GM06990 (cell line): ENCODE measurements at regions not wholly inside any gene's neighbourhood (a gene's known extent, or its start where the extent isn't known, plus 50 kb on each side); places are given as distances from the start of the nearest gene placed in this dataset.

ENCODE experiments used
- DNase-seq: peaks from one replicate; pipeline ENCODE4 v3.0.0-alpha.2; 2011; ENCODE audit not compliant: insufficient read length; ENCODE audit errors: extremely low read depth
- H3K27me3 ChIP-seq: replicated peaks from 2 replicates; pipeline ENCODE4 v1.6.0; 2011; ENCODE audit warnings: low read length; ENCODE audit not compliant: control insufficient read depth, insufficient read depth
- H3K36me3 ChIP-seq: 2 replicates; pipeline ENCODE4 v1.5.1; 2011; ENCODE audit warnings: low read length; ENCODE audit not compliant: control insufficient read depth, insufficient read depth
- H3K4me3 ChIP-seq: replicated peaks from 2 replicates; pipeline ENCODE4 v1.5.1; 2011; ENCODE audit warnings: low read depth, mild to moderate bottlenecking, control low read depth, low read length
- CTCF ChIP-seq: IDR thresholded peaks from 2 replicates; pipeline ENCODE4 v1.5.1; 2011; ENCODE audit warnings: low read length, control low read depth, mild to moderate bottlenecking, inconsistent platforms; ENCODE audit not compliant: insufficient read depth, poor library complexity, severe bottlenecking

- H3K36me3 ChIP-seq: no peaks in the 10 kb centered on the region
- no peak overlapping the region for H3K4me3 ChIP-seq
- DNase-seq: no peak
- H3K27me3 ChIP-seq: no peaks in the 10 kb centered on the region
- no peak for TF ChIP-seq CTCF
These were observed 55.0 kb upstream of the ZNF469 start for GRCh38 chr16:88327561-88328312.

GRCh38 chr16:88328313-88328980 is 54.3 kb upstream of the ZNF469 start:
- no peak for TF ChIP-seq CTCF
- no peak overlapping the region for H3K4me3 ChIP-seq
- no peak for DNase-seq

GRCh38 chr16:88329726-88330700 is 52.7 kb upstream of the ZNF469 start:
- Histone ChIP-seq H3K36me3 (no peaks in the 10 kb centered on the region), H3K27me3 (no peaks in the 10 kb centered on the region), H3K4me3 (no peak overlapping the region)
- DNase-seq: no peak
- TF ChIP-seq CTCF: no peak

More at GRCh38 chr16:88328313-88328980, 54.3 kb upstream of the ZNF469 start:
- Histone ChIP-seq H3K36me3 (no peaks in the 10 kb centered on the region), H3K27me3 (no peaks in the 10 kb centered on the region)

- H3K27me3 ChIP-seq: no peaks in the 10 kb centered on the region
- H3K4me3 ChIP-seq: no peak overlapping the region
- DNase-seq: no peak
- no peak for TF ChIP-seq CTCF
- H3K36me3 ChIP-seq: no peaks in the 10 kb centered on the region
These were observed 51.5 kb upstream of the ZNF469 start for GRCh38 chr16:88330971-88331890.
